AG04450 (cell line): ENCODE measurements at regions not wholly inside any gene's neighbourhood (a gene's known extent, or its start where the extent isn't known, plus 50 kb on each side); places are given as distances from the start of the nearest gene placed in this dataset.

Experiments
- CTCF ChIA-PET: fragments of 300-600, 350-600 bp; formaldehyde crosslinking; extraction: SDS; loops from one replicate; lab custom pipeline; 2022; ENCODE audit warnings: antibody characterized with exemption, inconsistent platforms; lab: Charles Lee
- POLR2A ChIA-PET: fragments of 350-600 bp; formaldehyde crosslinking; extraction: SDS; loops from one replicate; lab custom pipeline; 2021; ENCODE audit warnings: antibody characterized with exemption, inconsistent platforms; lab: Yijun Ruan, JAX
- DNase-seq: peaks from one replicate; pipeline ENCODE4 v3.0.0-alpha.2; 2011; ENCODE audit warnings: low read depth, low spot score
- H3K27ac ChIP-seq: one replicate; pipeline ENCODE4 v1.5.1; 2012; ENCODE audit warnings: low read depth, low read length, control low read depth
- H3K27me3 ChIP-seq: one replicate; pipeline ENCODE4 v1.6.0; 2012; ENCODE audit warnings: low read length; ENCODE audit not compliant: control insufficient read depth, insufficient read depth
- H3K4me3 ChIP-seq: 2 replicates; pipeline ENCODE4 v1.5.1; 2011; ENCODE audit warnings: mild to moderate bottlenecking, low read depth, low read length, control low read depth
- H3K9me3 ChIP-seq: 2 replicates; pipeline ENCODE4 v1.5.1; 2012; ENCODE audit warnings: low read length; ENCODE audit not compliant: control insufficient read depth, insufficient read depth
- TF ChIP-seq, protein P1 (sequence below): IDR thresholded peaks from 2 replicates; pipeline ENCODE4 v1.5.1; 2011; ENCODE audit warnings: low read depth, low read length, control low read depth, inconsistent platforms

DNA sequence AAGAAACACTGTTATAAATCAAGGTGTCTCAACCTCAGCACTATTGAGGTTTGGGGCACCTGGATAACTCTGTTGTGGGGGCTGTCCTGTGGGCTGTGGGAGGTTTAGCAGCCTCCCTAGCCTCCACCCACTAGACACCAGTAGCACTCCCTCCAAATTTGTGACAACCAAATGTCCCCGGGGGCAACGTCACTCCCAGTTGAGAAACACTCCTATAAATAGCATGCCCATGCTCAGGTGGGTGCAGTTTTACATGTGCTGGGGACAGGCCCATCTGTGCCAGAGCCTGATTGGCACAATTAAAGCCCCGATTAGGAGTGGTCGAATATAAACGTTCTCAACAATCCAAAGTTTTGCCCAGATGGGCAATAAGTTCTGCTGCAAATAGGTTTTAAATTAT, 78.9 kb downstream of the FAM50B start:
- CTCF ChIA-PET = no interaction called here
- TF ChIP-seq, protein P1, sequence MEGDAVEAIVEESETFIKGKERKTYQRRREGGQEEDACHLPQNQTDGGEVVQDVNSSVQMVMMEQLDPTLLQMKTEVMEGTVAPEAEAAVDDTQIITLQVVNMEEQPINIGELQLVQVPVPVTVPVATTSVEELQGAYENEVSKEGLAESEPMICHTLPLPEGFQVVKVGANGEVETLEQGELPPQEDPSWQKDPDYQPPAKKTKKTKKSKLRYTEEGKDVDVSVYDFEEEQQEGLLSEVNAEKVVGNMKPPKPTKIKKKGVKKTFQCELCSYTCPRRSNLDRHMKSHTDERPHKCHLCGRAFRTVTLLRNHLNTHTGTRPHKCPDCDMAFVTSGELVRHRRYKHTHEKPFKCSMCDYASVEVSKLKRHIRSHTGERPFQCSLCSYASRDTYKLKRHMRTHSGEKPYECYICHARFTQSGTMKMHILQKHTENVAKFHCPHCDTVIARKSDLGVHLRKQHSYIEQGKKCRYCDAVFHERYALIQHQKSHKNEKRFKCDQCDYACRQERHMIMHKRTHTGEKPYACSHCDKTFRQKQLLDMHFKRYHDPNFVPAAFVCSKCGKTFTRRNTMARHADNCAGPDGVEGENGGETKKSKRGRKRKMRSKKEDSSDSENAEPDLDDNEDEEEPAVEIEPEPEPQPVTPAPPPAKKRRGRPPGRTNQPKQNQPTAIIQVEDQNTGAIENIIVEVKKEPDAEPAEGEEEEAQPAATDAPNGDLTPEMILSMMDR = no peak

DNA sequence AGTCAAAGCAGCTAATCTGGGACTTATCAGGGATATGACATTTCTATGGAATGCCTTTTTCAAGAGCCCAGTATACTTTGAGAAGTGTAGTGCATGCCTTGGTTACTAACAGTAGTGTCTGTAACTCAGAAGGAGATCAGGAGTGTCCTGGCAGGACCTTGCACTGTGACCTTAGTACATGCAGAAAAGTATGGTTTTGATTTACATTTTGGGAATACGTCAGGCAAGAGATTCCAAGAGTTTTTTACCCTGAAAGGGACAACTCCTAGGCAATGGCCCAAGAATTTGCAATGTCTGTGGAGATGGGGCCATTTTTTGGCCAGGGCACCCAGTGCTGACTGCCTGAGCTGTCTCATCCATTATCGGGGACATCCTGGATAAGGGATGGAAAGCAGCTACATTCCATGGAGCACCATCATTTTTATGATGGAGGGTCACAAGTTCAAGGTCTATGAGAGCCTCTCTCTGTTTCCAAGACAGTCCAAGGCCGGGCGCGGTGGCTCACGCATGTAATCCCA, 80.2 kb downstream of the FAM50B start:
- TF ChIP-seq, protein P1 = no peak
- Histone ChIP-seq H3K4me3 (no peak overlapping the region), H3K27me3 (no peaks in the 10 kb centered on the region), H3K27ac (peak overlapping the region; percentile 31), H3K9me3 (no peaks in the 10 kb centered on the region)
- CTCF ChIA-PET = interaction anchor here (0.7 to 1.0 kb wide), 2 partner anchors 80 to 134 kb away, joined by 3 read pairs; partner anchors contain the start of gene FAM50B
- POLR2A ChIA-PET = no interaction called here
- no peak for DNase-seq

More for the DNA sequence above, 78.9 kb downstream of the FAM50B start:
- Histone ChIP-seq H3K4me3 (no peak overlapping the region), H3K27ac (no peak overlapping the region), H3K27me3 (no peaks in the 10 kb centered on the region), H3K9me3 (no peaks in the 10 kb centered on the region)
- no peak for DNase-seq
- POLR2A ChIA-PET = no interaction called here

DNA sequence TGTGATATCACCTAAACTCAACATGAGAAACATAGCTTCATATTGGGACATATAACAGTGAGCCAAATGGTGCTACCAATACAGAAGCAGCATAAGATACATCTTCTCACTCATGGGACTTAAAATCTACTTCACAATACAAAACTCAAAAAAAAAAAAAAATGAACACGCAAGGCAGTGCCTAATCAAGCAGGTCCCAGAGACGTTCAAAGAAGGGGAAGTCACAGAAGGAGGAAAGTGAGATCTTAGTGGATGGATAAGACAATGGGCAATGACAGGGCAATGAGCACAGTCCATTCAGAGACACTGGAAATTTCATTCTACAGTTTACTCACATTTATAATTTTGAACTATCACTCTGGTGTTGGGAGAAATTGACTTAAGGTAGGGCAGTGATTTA, 88.3 kb downstream of the FAM50B start:
- POLR2A ChIA-PET = no interaction called here
- no peaks in the 10 kb centered on the region for H3K27me3 ChIP-seq
- H3K9me3 ChIP-seq = no peaks in the 10 kb centered on the region
- CTCF ChIA-PET = interaction anchor here (1.0 to 2.1 kb wide), 2 partner anchors 23 to 41 kb away, joined by 3 to 10 read pairs; no protein-coding TSS in a partner anchor
- no peak for DNase-seq
- TF ChIP-seq, protein P1 = no peak
- H3K27ac ChIP-seq = no peak overlapping the region
- H3K4me3 ChIP-seq = no peak overlapping the region

DNA sequence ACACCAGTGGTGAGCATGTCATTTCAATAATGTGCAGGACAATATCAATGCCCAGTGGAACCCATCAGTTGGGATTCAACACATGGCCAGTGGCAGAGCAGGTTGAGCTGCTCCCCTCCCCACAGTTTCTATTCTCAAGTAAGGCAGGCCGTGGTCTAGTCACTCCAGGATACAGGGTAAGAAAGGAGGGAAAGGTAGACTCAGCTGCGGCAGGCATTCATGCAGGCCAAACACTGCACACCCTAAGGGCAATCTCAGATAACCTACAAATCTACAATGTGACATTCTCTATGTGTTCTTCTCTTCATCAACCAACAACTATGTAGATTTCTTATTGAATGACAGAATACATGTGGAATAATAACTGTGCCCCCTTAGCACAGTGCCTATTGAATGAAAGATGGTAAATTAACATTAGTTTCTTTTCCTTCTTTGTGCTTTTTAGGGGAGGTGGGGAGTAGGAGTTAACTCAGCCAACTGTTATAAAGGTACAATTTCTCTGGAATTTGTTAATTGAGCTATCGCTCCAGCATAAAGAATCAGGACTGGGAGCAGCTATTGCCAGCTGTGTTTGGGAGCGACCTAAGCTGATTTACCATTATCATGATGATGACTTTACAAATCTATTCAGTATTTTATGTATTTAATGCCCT, 89.7 kb downstream of the FAM50B start:
- H3K27me3 ChIP-seq = no peaks in the 10 kb centered on the region
- POLR2A ChIA-PET = interaction anchor here (0.7 kb wide), 1 partner anchor 692 kb away, joined by 8 read pairs; no protein-coding TSS in a partner anchor
- no peak overlapping the region for H3K27ac ChIP-seq
- H3K4me3 ChIP-seq = no peak overlapping the region
- TF ChIP-seq, protein P1 = no peak
- no peak for DNase-seq
- CTCF ChIA-PET = interaction anchor here (0.8 to 2.1 kb wide), 4 partner anchors 25 to 90 kb away, joined by 3 to 10 read pairs (median 6); partner anchors contain the start of gene FAM50B
- H3K9me3 ChIP-seq = no peaks in the 10 kb centered on the region

DNA sequence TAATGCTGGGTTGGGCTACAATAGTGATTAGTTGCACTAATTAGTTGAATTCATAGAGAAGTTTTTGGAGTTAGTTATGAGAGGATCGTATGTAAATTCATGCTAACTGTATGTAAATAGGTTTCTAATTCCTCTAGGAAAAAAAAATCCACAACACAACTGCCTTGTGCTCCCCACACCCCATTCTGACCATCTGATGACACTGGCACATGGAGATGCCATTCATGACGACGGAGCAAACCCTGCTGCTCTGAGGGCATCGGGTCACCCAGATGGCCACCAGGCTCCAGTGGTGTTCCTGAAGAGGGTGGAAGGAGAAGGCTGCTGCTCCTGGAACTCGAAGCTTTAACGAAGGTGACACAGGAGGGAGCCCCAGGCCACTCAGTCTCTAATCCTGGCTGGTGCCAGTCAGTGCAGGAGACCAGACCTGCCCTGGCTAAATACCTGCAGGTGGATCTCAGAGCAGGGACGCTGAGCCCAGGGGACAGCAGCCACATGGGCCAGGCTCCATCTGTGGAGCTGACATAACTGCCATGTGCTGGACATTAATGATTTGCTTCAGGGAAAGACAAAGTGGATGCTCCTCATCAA, 90.3 kb downstream of the FAM50B start:
- CTCF ChIA-PET = interaction anchor here (1.3 to 1.6 kb wide), 3 partner anchors 38 to 91 kb away, joined by 3 to 9 read pairs (median 3); partner anchors contain the start of gene FAM50B
- POLR2A ChIA-PET = no interaction called here
- no peaks in the 10 kb centered on the region for H3K27me3 ChIP-seq
- TF ChIP-seq, protein P1 = no peak
- DNase-seq = no peak
- H3K9me3 ChIP-seq = no peaks in the 10 kb centered on the region
- H3K4me3 ChIP-seq = no peak overlapping the region
- H3K27ac ChIP-seq = no peak overlapping the region
